CD4-positive, alpha-beta T cell (primary cell): ENCODE measurements at regions not wholly inside any gene's neighbourhood (a gene's known extent, or its start where the extent isn't known, plus 50 kb on each side); places are given as distances from the start of the nearest gene placed in this dataset.

Experiments used
- ATAC-seq: fragments of 200-7000 bp; cut with Tn5 transposase; one replicate; pipeline ENCODE4 v1.10.0; 2022; ENCODE audit warnings: mild to moderate bottlenecking; ENCODE audit not compliant: poor library complexity
- CTCF ChIA-PET: fragments of 350-600 bp; sonication (Branson Sonifier 250); formaldehyde crosslinking; loops from one replicate; lab custom pipeline; 2021; ENCODE audit warnings: antibody characterized with exemption, inconsistent platforms; lab: Charles Lee
- POLR2A ChIA-PET: fragments of 350-600 bp; sonication (Branson Sonifier 250); formaldehyde crosslinking; loops from one replicate; lab custom pipeline; 2021; ENCODE audit warnings: antibody characterized with exemption, inconsistent platforms; lab: Charles Lee
- DNase-seq, 14 experiments: peaks; one replicate each; pipeline ENCODE4 v3.0.0-alpha.2; 2013 to 2020; ENCODE audit warnings: mixed read lengths in 2 of 14
- H3K27ac ChIP-seq, 2 donors: one replicate each; pipeline versions ENCODE4 v1.5.1 to v1.7.0; 2013; ENCODE audit warnings: low read length in 2 of 2, low read depth in 1 of 2, mild to moderate bottlenecking in 1 of 2
- H3K27me3 ChIP-seq, 2 experiments: 1 replicate in 1 of 2; 2 replicates in 1 of 2; pipeline versions ENCODE4 v1.6.1 to v1.7.0; 2013; ENCODE audit warnings: low read length in 2 of 2, control low read depth in 1 of 2, mild to moderate bottlenecking in 1 of 2, moderate library complexity in 1 of 2; ENCODE audit not compliant: insufficient read depth in 2 of 2, control insufficient read depth in 1 of 2
- H3K36me3 ChIP-seq: one replicate; pipeline ENCODE4 v1.6.1; 2013; ENCODE audit warnings: low read length, control low read depth; ENCODE audit not compliant: insufficient read depth
- H3K4me1 ChIP-seq: one replicate; pipeline ENCODE4 v1.6.1; 2013; ENCODE audit warnings: low read length, control low read depth; ENCODE audit not compliant: insufficient read depth
- H3K4me3 ChIP-seq: one replicate; pipeline ENCODE4 v1.5.1; 2013; ENCODE audit warnings: mild to moderate bottlenecking, low read length, moderate library complexity
- H3K9me3 ChIP-seq, 2 experiments: 1 replicate in 1 of 2; 2 replicates in 1 of 2; pipeline versions ENCODE4 v1.6.1 to v1.7.0; 2013; ENCODE audit warnings: low read length in 2 of 2, mild to moderate bottlenecking in 2 of 2, control low read depth in 1 of 2, moderate library complexity in 1 of 2; ENCODE audit not compliant: control insufficient read depth in 1 of 2, insufficient read depth in 1 of 2
- H3K27ac Mint-ChIP-seq: one replicate; pipeline ENCODE4 v1.8.0; 2020; ENCODE audit warnings: mixed read lengths
- H3K27me3 Mint-ChIP-seq: one replicate; pipeline ENCODE4 v1.8.0; 2021; ENCODE audit warnings: mixed read lengths
- H3K36me3 Mint-ChIP-seq: one replicate; pipeline ENCODE4 v1.8.0; 2021; ENCODE audit warnings: low read depth, mixed read lengths
- H3K4me1 Mint-ChIP-seq: one replicate; pipeline ENCODE4 v1.8.0; 2021; ENCODE audit warnings: low read depth, mixed read lengths
- H3K4me3 Mint-ChIP-seq: one replicate; pipeline ENCODE4 v1.8.0; 2020; ENCODE audit warnings: mild to moderate bottlenecking, mixed read lengths
- H3K9me3 Mint-ChIP-seq: one replicate; pipeline ENCODE4 v1.8.0; 2020; ENCODE audit warnings: mixed read lengths
- intact Hi-C, 2 experiments: fragments of 100-400 bp; cut with DNase I in 1 of 2; cut with micrococcal nuclease in 1 of 2; formaldehyde crosslinking; loops; one replicate each; pipeline versions ENCODE4 v1.15.1 to v1.9.0; 2023 to 2025; cut with DNase I, micrococcal nuclease
- TF ChIP-seq, protein P1 (sequence below): fragments of 200-600 bp; IDR thresholded peaks from one replicate; pipeline ENCODE4 v1.8.0; 2022; ENCODE audit warnings: antibody characterized with exemption, mild to moderate bottlenecking

DNA sequence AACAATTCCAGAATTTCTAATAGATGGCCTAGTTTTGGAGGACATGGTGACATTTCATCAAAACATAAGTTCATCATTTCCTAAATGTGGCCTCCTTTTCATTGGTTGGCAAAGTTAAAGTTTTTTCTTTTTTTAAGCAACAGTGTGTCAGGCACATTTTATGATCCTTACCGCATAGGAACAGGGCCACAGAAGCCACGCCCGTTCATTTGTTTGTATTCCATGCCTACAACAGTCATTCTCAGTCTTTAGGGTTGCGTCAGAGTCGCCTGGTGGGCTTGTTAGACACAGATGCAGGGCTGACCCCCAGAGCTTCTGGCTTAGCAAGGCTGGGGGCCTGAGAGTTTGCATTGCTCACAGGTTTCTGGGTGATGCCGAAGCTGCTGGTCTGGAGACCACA lies 130.2 kb downstream of the HSD17B3 start:
- DNase-seq: no peak

DNA sequence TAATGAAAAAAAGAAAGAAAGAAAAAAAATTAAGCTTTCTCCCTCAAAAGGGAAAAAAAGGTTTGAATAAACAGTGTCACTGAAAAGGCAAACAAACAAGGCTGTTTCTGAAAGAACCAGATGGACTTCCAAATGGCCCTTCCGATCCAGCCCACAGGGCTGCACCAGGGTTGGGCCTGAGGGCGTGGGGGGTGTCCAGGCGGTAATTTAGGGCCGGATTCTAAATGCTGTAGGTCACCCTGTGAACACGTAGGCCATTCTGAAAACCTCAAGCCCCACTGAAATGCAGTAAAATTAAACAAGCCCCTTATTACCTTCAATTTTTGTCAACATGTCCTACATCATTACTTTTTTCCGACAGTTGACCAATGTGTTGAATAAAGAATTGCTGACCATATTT lies 132.1 kb downstream of the HSD17B3 start:
- Mint-ChIP-seq H3K4me1 (no peaks in the 10 kb centered on the region), H3K36me3 (no peaks in the 10 kb centered on the region), H3K27ac (no peak overlapping the region), H3K4me3 (no peak overlapping the region), H3K27me3 (peaks cover 30% of the 10 kb centered on the region), H3K9me3 (peaks cover 2% of the 10 kb centered on the region)
- Histone ChIP-seq H3K4me3 (no peak overlapping the region), H3K27ac (no peak overlapping the region), H3K9me3 (peaks cover 0 to 10% of the 10 kb centered on the region in 2 experiments), H3K4me1 (no peaks in the 10 kb centered on the region), H3K36me3 (no peaks in the 10 kb centered on the region), H3K27me3 (no peaks in the 10 kb centered on the region)
- POLR2A ChIA-PET: no interaction called here
- intact Hi-C loops: no loop called here
- CTCF ChIA-PET: no interaction called here
- no peak for ATAC-seq
- TF ChIP-seq, protein P1, sequence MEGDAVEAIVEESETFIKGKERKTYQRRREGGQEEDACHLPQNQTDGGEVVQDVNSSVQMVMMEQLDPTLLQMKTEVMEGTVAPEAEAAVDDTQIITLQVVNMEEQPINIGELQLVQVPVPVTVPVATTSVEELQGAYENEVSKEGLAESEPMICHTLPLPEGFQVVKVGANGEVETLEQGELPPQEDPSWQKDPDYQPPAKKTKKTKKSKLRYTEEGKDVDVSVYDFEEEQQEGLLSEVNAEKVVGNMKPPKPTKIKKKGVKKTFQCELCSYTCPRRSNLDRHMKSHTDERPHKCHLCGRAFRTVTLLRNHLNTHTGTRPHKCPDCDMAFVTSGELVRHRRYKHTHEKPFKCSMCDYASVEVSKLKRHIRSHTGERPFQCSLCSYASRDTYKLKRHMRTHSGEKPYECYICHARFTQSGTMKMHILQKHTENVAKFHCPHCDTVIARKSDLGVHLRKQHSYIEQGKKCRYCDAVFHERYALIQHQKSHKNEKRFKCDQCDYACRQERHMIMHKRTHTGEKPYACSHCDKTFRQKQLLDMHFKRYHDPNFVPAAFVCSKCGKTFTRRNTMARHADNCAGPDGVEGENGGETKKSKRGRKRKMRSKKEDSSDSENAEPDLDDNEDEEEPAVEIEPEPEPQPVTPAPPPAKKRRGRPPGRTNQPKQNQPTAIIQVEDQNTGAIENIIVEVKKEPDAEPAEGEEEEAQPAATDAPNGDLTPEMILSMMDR: no peak
- no peak for DNase-seq

More for the DNA sequence above, 130.2 kb downstream of the HSD17B3 start:
- TF ChIP-seq, protein P1: no peak
- no peak overlapping the region for H3K4me3 Mint-ChIP-seq
- Histone ChIP-seq H3K4me1 (no peaks in the 10 kb centered on the region), H3K9me3 (peaks cover 0 to 9% of the 10 kb centered on the region in 2 experiments), H3K36me3 (no peaks in the 10 kb centered on the region), H3K27ac (no peak overlapping the region), H3K4me3 (no peak overlapping the region), H3K27me3 (no peaks in the 10 kb centered on the region)
- CTCF ChIA-PET: no interaction called here
- no peaks in the 10 kb centered on the region for H3K4me1 Mint-ChIP-seq
- ATAC-seq: no peak
- POLR2A ChIA-PET: no interaction called here
- no peak overlapping the region for H3K27ac Mint-ChIP-seq
- peaks cover 42% of the 10 kb centered on the region for H3K27me3 Mint-ChIP-seq
- H3K36me3 Mint-ChIP-seq: no peaks in the 10 kb centered on the region
- intact Hi-C loops: no loop called here
- peaks cover 2% of the 10 kb centered on the region for H3K9me3 Mint-ChIP-seq

DNA sequence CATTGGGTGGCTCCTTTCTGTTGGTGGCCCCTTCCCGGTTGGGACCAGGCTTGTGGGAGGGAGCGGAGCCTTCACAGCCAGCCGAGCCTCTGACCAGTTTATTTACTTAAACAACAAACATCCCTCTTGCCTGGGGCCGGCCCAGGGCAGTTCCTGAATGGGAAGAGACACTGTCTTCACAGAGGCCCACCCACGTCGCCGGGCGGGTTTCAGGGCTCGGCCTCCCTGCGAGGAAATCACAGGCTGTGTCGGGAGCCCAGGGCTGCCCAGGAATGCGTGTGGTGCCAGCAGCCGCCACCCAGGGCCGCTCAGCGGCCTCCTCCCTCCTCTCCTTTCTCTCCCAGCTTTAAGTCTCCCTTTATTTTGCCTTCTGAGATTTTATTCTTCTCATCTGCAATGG lies 132.5 kb downstream of the HSD17B3 start:
- Mint-ChIP-seq H3K27me3 (peaks cover 28% of the 10 kb centered on the region), H3K9me3 (peaks cover 2% of the 10 kb centered on the region), H3K27ac (no peak overlapping the region), H3K4me1 (no peaks in the 10 kb centered on the region), H3K4me3 (no peak overlapping the region), H3K36me3 (no peaks in the 10 kb centered on the region)
- Histone ChIP-seq H3K9me3 (peaks cover 0 to 10% of the 10 kb centered on the region in 2 experiments), H3K27ac (no peak overlapping the region), H3K27me3 (no peaks in the 10 kb centered on the region), H3K36me3 (no peaks in the 10 kb centered on the region), H3K4me1 (no peaks in the 10 kb centered on the region), H3K4me3 (no peak overlapping the region)
- ChIA-PET POLR2A (no interaction called here), CTCF (no interaction called here)
- DNase-seq (no peak), ATAC-seq (no peak)
- TF ChIP-seq, protein P1: no peak
- intact Hi-C loops: no loop called here
